Vagina (tissue), 2 donors: ENCODE measurements at regions not wholly inside any gene's neighbourhood (a gene's known extent, or its start where the extent isn't known, plus 50 kb on each side); places are given as distances from the start of the nearest gene placed in this dataset.

Experiments used
- CTCF ChIP-seq, 3 experiments: fragments of 450-650 bp in 2 of 3; fragments of 200-600 bp in 1 of 3; sonication (generic) in 1 of 3; IDR thresholded peaks; one replicate each; pipeline ENCODE4 v1.5.1; 2017 to 2019; ENCODE audit warnings: antibody characterized with exemption in 3 of 3, mild to moderate bottlenecking in 2 of 3, moderate library complexity in 2 of 3
- POLR2A ChIP-seq, 2 donors: fragments of 450-650 bp; IDR thresholded peaks; one replicate each; pipeline ENCODE4 v1.6.1; 2017; ENCODE audit warnings: antibody characterized with exemption in 2 of 2, mild to moderate bottlenecking in 2 of 2, moderate library complexity in 2 of 2

GRCh38 chr16:52843381-52843780, 209.3 kb downstream of the CHD9NB start:
- TF ChIP-seq CTCF (IDR thresholded peaks at IDR 0.05) (no peak), POLR2A (IDR thresholded peaks at IDR 0.05) (no peak)
